NCI-H82 (cell line): ENCODE measurements at regions not wholly inside any gene's neighbourhood (a gene's known extent, or its start where the extent isn't known, plus 50 kb on each side); places are given as distances from the start of the nearest gene placed in this dataset.
"Not testable (repeated sequence)": the region's sequence is repeated elsewhere in the genome, so short reads cannot be mapped to it uniquely, and the experiment has no call there.

Source experiments
- DNase-seq: peaks from one replicate; lab custom pipeline; 2025; lab: John Stamatoyannopoulos, UW

- DNase-seq, result no peak
Observed at GRCh38 chr22:27312966-27313855, 488.3 kb downstream of the MN1 start.

- DNase-seq, result no peak
Observed at GRCh38 chr22:27314276-27314807, 487.2 kb downstream of the MN1 start.

GRCh38 chr22:27315833-27316232 is 485.7 kb downstream of the MN1 start:
- DNase-seq, result no peak

- peak; percentile 1 for DNase-seq
Observed at GRCh38 chr22:27317096-27317495, 484.5 kb downstream of the MN1 start.

- no peak for DNase-seq
Observed at GRCh38 chr22:27317971-27318428, 483.6 kb downstream of the MN1 start.

- no peak for DNase-seq
Observed at GRCh38 chr22:27318516-27318915, 483.0 kb downstream of the MN1 start.

GRCh38 chr22:27323661-27324060 is 477.9 kb downstream of the MN1 start:
- DNase-seq, result no peak

- not testable (repeated sequence) for DNase-seq
Observed at GRCh38 chr22:27324908-27325307, 476.6 kb downstream of the MN1 start.

GRCh38 chr22:27327497-27327896 is 474.1 kb downstream of the MN1 start:
- no peak for DNase-seq

- no peak for DNase-seq
Observed at GRCh38 chr22:27327981-27328721, 473.4 kb downstream of the MN1 start.

- DNase-seq, result peak; percentile 36
Observed at GRCh38 chr22:27329131-27329850, 472.3 kb downstream of the MN1 start.

GRCh38 chr22:27329966-27330645 is 471.4 kb downstream of the MN1 start:
- DNase-seq, result peak; percentile 26

GRCh38 chr22:27331526-27332281 is 469.9 kb downstream of the MN1 start:
- DNase-seq, result peak; percentile 2

GRCh38 chr22:27335102-27335660 is 466.4 kb downstream of the MN1 start:
- DNase-seq, result no peak

GRCh38 chr22:27336151-27337090 is 465.1 kb downstream of the MN1 start:
- DNase-seq, result no peak

GRCh38 chr22:27337676-27338075 is 463.9 kb downstream of the MN1 start:
- DNase-seq, result no peak

GRCh38 chr22:27340047-27340446 is 461.5 kb downstream of the MN1 start:
- no peak for DNase-seq

- no peak for DNase-seq
Observed at GRCh38 chr22:27344546-27344945, 457.0 kb downstream of the MN1 start.

GRCh38 chr22:27345691-27346090 is 455.9 kb downstream of the MN1 start:
- no peak for DNase-seq
